ENCODE measurements at regions not wholly inside any gene's neighbourhood (a gene's known extent, or its start where the extent isn't known, plus 50 kb on each side); places are given as distances from the start of the nearest gene placed in this dataset.

DNA sequence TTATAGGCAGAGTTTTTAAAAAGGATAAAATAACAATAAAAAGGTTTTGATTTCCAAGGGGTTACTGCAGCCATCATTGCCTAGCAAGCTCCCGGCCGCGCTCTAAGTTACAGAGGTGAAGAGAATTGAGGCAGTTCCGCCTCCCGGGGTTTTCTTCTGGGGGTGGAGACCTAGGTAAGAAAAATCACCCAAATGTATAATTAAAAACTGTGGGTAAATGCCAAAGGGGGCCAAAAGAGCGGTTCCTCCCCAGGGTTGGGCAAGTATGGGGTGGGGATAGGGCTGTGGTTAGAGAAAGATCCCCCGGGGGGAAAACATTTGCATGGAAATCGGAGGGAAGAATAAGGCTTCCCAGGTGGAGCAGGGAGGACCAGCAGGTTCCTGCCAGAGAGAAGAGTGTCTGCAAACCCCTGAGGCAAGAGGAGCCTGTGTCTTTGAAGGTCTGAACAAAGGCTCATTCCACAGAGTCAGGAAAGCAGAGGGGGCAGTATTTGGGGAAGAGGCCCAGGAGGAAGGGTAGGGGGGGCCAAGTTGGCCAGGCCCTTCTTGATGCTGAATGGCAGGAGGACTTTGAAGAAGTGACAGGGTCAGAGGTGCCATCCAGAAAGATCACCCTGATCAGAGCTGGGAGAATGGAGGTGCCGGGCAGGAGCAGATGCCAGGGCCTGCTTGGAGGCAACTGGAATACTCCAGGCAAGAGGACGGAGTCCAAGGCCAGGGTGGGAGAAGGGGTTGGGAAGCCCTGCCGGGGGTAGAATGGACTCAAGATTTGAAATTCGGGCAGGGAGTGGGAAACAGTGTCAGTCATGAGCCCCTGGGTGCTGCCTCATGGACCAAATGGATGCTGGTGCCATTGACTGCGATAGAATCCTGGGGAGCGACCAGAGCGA, 152.9 kb upstream of the RGMA start:
- no peak for TF ChIP-seq JUND (IDR thresholded peaks at IDR 0.05; ENCODE audit: low read depth)
- in situ Hi-C loops (cut with HindIII; ENCODE audit: low pct_unique_long_range_greater_than_20kb, low sequenced_read_pairs) = no loop called here
- DNase-seq (ENCODE audit: low read depth in 1 of 2, low spot score in 1 of 2) = no peak

- in situ Hi-C loops (cut with HindIII; ENCODE audit: low pct_unique_long_range_greater_than_20kb, low sequenced_read_pairs) = no loop called here
- DNase-seq (ENCODE audit: low read depth in 1 of 2, low spot score in 1 of 2) = no peak
- TF ChIP-seq JUND (IDR thresholded peaks at IDR 0.05; ENCODE audit: low read depth) = no peak
Observed at GRCh38 chr15:93239993-93240392, 151.0 kb upstream of the RGMA start.

DNA sequence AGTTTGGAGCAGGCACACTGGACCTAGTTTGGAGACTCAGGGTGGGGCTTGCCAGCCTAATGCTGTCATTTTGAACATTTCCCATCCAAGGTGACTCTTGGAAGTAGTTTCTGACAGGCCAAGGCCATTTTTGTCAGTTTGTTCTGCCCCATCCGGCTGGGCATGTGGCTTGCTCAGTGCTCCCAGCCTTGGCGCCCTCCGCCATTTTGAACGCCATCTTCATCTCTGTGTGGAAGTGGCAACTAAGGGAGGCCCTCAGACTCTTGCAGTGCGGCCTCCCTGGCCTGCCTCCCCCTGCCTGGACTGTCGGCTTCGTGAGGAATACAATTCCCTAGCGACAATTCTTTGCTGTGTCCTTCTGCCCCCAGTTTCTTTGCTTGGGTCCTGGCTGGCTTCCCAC, 150.6 kb upstream of the RGMA start:
- no peak for DNase-seq (ENCODE audit: low read depth in 1 of 2, low spot score in 1 of 2)
- in situ Hi-C loops (cut with HindIII; ENCODE audit: low pct_unique_long_range_greater_than_20kb, low sequenced_read_pairs) = no loop called here
- no peak for TF ChIP-seq JUND (IDR thresholded peaks at IDR 0.05; ENCODE audit: low read depth)

GRCh38 chr15:93238641-93239040, 149.6 kb upstream of the RGMA start:
- TF ChIP-seq JUND (IDR thresholded peaks at IDR 0.05; ENCODE audit: low read depth) = no peak
- in situ Hi-C loops (cut with HindIII; ENCODE audit: low pct_unique_long_range_greater_than_20kb, low sequenced_read_pairs) = no loop called here
- no peak for DNase-seq (ENCODE audit: low read depth in 1 of 2, low spot score in 1 of 2)

DNA sequence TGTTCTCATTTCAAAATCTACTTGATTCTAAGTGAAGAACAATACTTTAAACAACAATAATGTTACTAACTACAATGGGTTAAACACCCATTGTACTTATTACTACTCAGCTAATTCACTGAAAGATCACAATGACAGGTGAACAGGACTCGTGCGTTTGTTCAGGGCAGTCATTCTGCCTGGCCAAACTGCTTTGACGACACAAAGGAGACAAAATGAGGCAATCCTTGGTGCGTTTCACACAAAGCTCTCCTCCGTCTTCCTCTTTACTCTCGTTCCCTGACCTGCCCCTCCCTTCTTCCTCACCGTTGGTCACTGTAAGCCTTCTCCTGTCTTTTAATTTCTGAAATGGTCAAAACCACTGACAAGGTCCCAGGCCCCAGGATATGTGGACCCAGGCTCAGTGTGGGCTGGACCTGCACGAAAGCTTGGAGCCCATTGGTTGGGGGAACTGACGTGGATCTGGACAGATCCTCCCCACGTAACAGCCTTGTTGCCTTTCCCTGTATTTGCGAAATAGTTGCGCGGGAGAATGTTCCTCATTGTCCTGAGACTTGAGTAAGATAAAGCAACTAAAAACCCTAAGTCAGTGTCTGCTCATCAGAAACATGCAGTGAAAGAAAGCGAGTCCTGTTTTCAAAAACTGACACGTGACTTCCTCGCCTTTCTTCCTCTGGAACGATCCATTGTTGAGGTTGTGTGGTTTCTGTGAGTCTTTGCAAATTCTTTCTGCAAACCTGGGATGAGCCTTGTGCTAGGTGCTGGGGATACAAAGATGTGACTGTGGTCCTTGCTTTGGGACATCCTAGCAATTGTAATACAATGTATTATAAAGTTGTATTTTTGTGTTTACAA, 147.1 kb upstream of the RGMA start:
- in situ Hi-C loops (cut with HindIII; ENCODE audit: low pct_unique_long_range_greater_than_20kb, low sequenced_read_pairs) = no loop called here
- peak; percentile 55 to 77 for DNase-seq (ENCODE audit: low read depth in 1 of 2, low spot score in 1 of 2)
- no peak for TF ChIP-seq JUND (IDR thresholded peaks at IDR 0.05; ENCODE audit: low read depth)

DNA sequence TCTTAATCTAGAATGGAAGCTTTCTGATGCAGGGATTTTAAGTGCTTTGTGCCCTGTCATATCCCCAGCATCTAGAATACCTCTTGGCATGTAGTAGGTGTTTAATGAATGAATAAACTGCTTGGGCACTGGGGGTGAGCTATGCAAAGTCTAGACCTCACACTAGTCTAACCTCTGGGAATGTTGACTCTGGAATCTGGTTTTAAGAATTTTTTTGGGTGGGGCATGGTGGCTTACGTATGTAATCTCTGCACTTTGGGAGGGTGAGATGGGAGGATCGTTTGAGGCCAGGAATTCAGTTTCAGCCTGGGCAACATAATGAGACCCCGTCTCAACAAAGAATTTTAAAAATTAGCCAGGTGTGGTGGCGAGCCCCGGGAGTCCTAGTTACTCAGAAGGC, 146.3 kb upstream of the RGMA start:
- DNase-seq (ENCODE audit: low read depth in 1 of 2, low spot score in 1 of 2) = no peak
- no peak for TF ChIP-seq JUND (IDR thresholded peaks at IDR 0.05; ENCODE audit: low read depth)
- in situ Hi-C loops (cut with HindIII; ENCODE audit: low pct_unique_long_range_greater_than_20kb, low sequenced_read_pairs) = no loop called here

- TF ChIP-seq JUND (IDR thresholded peaks at IDR 0.05; ENCODE audit: low read depth) = no peak
- in situ Hi-C loops (cut with HindIII; ENCODE audit: low pct_unique_long_range_greater_than_20kb, low sequenced_read_pairs) = no loop called here
- DNase-seq (ENCODE audit: low read depth in 1 of 2, low spot score in 1 of 2) = no peak
Observed at GRCh38 chr15:93233710-93234109, 144.7 kb upstream of the RGMA start.

GRCh38 chr15:93232845-93233244, 143.8 kb upstream of the RGMA start:
- no peak for TF ChIP-seq JUND (IDR thresholded peaks at IDR 0.05; ENCODE audit: low read depth)
- no peak for DNase-seq (ENCODE audit: low read depth in 1 of 2, low spot score in 1 of 2)
- in situ Hi-C loops (cut with HindIII; ENCODE audit: low pct_unique_long_range_greater_than_20kb, low sequenced_read_pairs) = no loop called here

DNA sequence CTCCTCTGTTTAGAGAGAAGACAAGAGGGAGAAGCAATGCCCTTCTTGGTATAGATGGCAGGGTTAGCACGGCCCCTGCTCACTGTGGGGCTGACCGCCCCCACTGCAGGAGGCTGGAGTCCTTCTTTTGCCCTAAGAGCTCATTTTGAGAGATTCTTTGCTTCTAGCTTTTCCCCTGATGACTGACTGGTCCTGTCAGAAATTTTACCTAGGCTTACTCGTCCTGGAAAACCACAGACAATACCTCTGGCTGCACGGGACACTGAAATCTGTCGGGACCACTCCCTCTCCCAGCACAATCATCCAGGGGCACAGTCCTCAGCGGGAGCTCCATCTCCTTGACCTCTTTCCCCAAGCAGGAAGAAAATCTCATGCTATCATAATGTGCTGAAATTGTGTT, 143.0 kb upstream of the RGMA start:
- no peak for DNase-seq (ENCODE audit: low read depth in 1 of 2, low spot score in 1 of 2)
- in situ Hi-C loops (cut with HindIII; ENCODE audit: low pct_unique_long_range_greater_than_20kb, low sequenced_read_pairs) = no loop called here
- TF ChIP-seq JUND (IDR thresholded peaks at IDR 0.05; ENCODE audit: low read depth) = no peak

GRCh38 chr15:93231261-93231925, 142.4 kb upstream of the RGMA start:
- no peak for TF ChIP-seq JUND (IDR thresholded peaks at IDR 0.05; ENCODE audit: low read depth)
- DNase-seq (ENCODE audit: low read depth in 1 of 2, low spot score in 1 of 2) = peak in 1 of 2 experiments; percentile 19
- in situ Hi-C loops (cut with HindIII; ENCODE audit: low pct_unique_long_range_greater_than_20kb, low sequenced_read_pairs) = no loop called here

DNA sequence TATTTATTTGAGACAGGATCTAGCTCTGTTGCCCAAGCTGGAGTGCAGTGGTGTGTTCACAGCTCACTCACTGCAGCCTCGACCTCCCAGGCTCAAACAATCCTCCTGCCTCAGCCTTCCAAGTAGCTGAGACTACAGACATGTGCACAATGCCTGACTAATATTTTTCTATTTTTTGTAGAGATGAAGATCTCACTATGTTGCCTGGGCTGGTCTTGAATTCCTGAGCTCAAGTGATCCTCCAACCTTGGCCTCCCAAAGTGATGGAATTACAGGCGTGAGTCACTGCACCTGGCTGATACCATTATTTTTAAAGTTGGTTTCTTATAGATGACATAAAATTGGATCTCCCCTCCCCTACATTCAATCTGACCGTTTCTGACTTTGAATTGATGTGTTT, 139.5 kb upstream of the RGMA start:
- TF ChIP-seq JUND (IDR thresholded peaks at IDR 0.05; ENCODE audit: low read depth) = no peak
- in situ Hi-C loops (cut with HindIII; ENCODE audit: low pct_unique_long_range_greater_than_20kb, low sequenced_read_pairs) = no loop called here
- no peak for DNase-seq (ENCODE audit: low read depth in 1 of 2, low spot score in 1 of 2)

GRCh38 chr15:93223803-93224202, 134.8 kb upstream of the RGMA start:
- no peak for DNase-seq (ENCODE audit: low read depth in 1 of 2, low spot score in 1 of 2)
- TF ChIP-seq JUND (IDR thresholded peaks at IDR 0.05; ENCODE audit: low read depth) = no peak
- in situ Hi-C loops (cut with HindIII; ENCODE audit: low pct_unique_long_range_greater_than_20kb, low sequenced_read_pairs) = no loop called here

Data from T47D (cell line).